CD8-positive, alpha-beta memory T cell (primary cell): ENCODE measurements at regions not wholly inside any gene's neighbourhood (a gene's known extent, or its start where the extent isn't known, plus 50 kb on each side); places are given as distances from the start of the nearest gene placed in this dataset.
A peak's percentile ranks its signal among the peaks of the same experiment; 100 is the strongest.
"Not testable (repeated sequence)": the region's sequence is repeated elsewhere in the genome, so short reads cannot be mapped to it uniquely, and the experiment has no call there.

Experiments used
- CTCF ChIA-PET: fragments of 350-600 bp; sonication (Branson Sonifier 250); formaldehyde crosslinking; loops from one replicate; lab custom pipeline; 2021; ENCODE audit warnings: antibody characterized with exemption; lab: Charles Lee
- POLR2A ChIA-PET: fragments of 350-600 bp; sonication (Branson Sonifier 250); formaldehyde crosslinking; loops from one replicate; lab custom pipeline; 2021; ENCODE audit warnings: antibody characterized with exemption; lab: Charles Lee
- DNase-seq, 5 donors: peaks; one replicate each; pipeline versions ENCODE4 v3.0.0 to v3.0.0-alpha.2; 2020 to 2022; ENCODE audit warnings: mixed read lengths in 1 of 5
- H3K27ac ChIP-seq: one replicate; pipeline ENCODE4 v1.7.0; 2013; ENCODE audit warnings: low read depth, mild to moderate bottlenecking, low read length, moderate library complexity
- H3K27me3 ChIP-seq: 2 replicates; pipeline ENCODE4 v1.7.0; 2013; ENCODE audit warnings: low read length, mild to moderate bottlenecking; ENCODE audit not compliant: insufficient read depth, poor library complexity, severe bottlenecking
- H3K36me3 ChIP-seq: 2 replicates; pipeline ENCODE4 v1.7.0; 2013; ENCODE audit warnings: mild to moderate bottlenecking, low read length, moderate library complexity; ENCODE audit not compliant: insufficient read depth
- H3K4me1 ChIP-seq: 2 replicates; pipeline ENCODE4 v1.7.0; 2013; ENCODE audit warnings: mild to moderate bottlenecking, low read length, moderate library complexity; ENCODE audit not compliant: insufficient read depth
- H3K4me3 ChIP-seq: 2 replicates; pipeline ENCODE4 v1.7.0; 2013; ENCODE audit warnings: mild to moderate bottlenecking, low read length
- H3K9me3 ChIP-seq: 2 replicates; pipeline ENCODE4 v1.7.0; 2013; ENCODE audit warnings: mild to moderate bottlenecking, low read length
- H3K27ac Mint-ChIP-seq, 8 donors: one replicate each; pipeline ENCODE4 v1.8.0; 2020 to 2021; ENCODE audit warnings: mixed read lengths in 8 of 8, mild to moderate bottlenecking in 6 of 8, inconsistent platforms in 3 of 8, moderate library complexity in 3 of 8
- H3K27me3 Mint-ChIP-seq, 2 donors: one replicate each; pipeline ENCODE4 v1.8.0; 2020 to 2021; ENCODE audit warnings: mixed read lengths in 2 of 2, mild to moderate bottlenecking in 1 of 2, moderate library complexity in 1 of 2
- H3K36me3 Mint-ChIP-seq, 3 donors: one replicate each; pipeline ENCODE4 v1.8.0; 2020 to 2021; ENCODE audit warnings: mixed read lengths in 3 of 3, inconsistent platforms in 1 of 3, mild to moderate bottlenecking in 1 of 3
- H3K4me1 Mint-ChIP-seq, 3 donors: one replicate each; pipeline ENCODE4 v1.8.0; 2020 to 2021; ENCODE audit warnings: mixed read lengths in 3 of 3, inconsistent platforms in 1 of 3, mild to moderate bottlenecking in 1 of 3
- H3K4me3 Mint-ChIP-seq, 7 donors: one replicate each; pipeline ENCODE4 v1.8.0; 2020 to 2021; ENCODE audit warnings: mixed read lengths in 7 of 7, mild to moderate bottlenecking in 6 of 7, moderate library complexity in 4 of 7, inconsistent platforms in 2 of 7
- H3K9me3 Mint-ChIP-seq, 5 donors: one replicate each; pipeline ENCODE4 v1.8.0; 2020 to 2022; ENCODE audit warnings: mixed read lengths in 5 of 5, mild to moderate bottlenecking in 3 of 5, moderate library complexity in 2 of 5, inconsistent platforms in 1 of 5

DNA sequence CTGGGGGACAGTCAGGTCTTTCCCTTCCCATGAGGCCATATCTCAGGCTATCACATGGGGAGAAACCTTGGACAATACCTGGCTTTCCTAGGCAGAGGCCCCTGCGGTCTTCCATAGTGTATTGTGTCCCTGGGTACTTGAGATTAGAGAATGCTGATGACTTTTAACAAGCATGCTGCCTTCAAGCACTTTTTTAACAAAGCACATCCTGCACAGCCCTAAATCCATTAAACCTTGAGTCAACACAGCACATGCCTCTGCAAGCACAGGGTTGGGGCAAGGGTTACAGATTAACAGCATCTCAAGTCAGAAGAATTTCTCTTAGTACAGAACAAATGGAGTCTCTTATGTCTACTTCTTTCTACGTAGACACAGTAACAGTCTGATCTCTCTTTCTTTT lies 545.2 kb upstream of the NR2F2 start:
- peaks cover 2 to 51% (median 7%) of the 10 kb centered on the region in 3 donors for H3K36me3 Mint-ChIP-seq
- H3K27ac ChIP-seq, H3K27me3 Mint-ChIP-seq, H3K4me3 Mint-ChIP-seq, H3K4me1 ChIP-seq, H3K27me3 ChIP-seq, H3K4me3 ChIP-seq, CTCF ChIA-PET, H3K4me1 Mint-ChIP-seq, POLR2A ChIA-PET, DNase-seq, H3K36me3 ChIP-seq, H3K27ac Mint-ChIP-seq: not testable (repeated sequence)
- H3K9me3 ChIP-seq: peaks cover 20% of the 10 kb centered on the region
- H3K9me3 Mint-ChIP-seq: peaks cover 43 to 54% (median 51%) of the 10 kb centered on the region in 5 donors

DNA sequence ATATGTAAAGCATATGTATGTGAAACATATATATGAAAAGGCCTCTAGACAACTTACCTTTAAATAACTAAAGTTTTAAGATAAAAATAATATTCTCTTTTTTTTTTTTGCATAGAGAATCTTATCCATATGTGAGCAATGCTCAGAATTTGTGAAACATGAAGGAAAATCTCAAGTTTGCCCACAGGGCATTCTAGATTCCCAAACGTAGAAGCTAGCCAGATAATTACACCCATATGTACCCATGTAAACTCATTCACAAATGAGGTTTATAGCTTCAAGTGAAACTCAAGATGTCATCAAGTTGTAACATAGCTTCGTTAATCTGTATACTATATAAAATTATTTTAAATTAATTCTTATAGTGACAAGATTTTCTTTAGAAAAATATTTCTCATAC lies 537.3 kb upstream of the NR2F2 start:
- H3K9me3 ChIP-seq: no peaks in the 10 kb centered on the region
- H3K4me1 ChIP-seq: no peaks in the 10 kb centered on the region
- POLR2A ChIA-PET: no interaction called here
- Mint-ChIP-seq H3K36me3 (no peaks in the 10 kb centered on the region), H3K4me3 (no peak overlapping the region), H3K27ac (no peak overlapping the region), H3K9me3 (peaks cover 0 to 2% (median 0%) of the 10 kb centered on the region in 5 donors), H3K4me1 (no peaks in the 10 kb centered on the region), H3K27me3 (peaks cover 0 to 1% of the 10 kb centered on the region in 2 donors)
- no peak overlapping the region for H3K4me3 ChIP-seq
- CTCF ChIA-PET: no interaction called here
- no peaks in the 10 kb centered on the region for H3K27me3 ChIP-seq
- H3K36me3 ChIP-seq: no peaks in the 10 kb centered on the region
- no peak overlapping the region for H3K27ac ChIP-seq
- no peak for DNase-seq

DNA sequence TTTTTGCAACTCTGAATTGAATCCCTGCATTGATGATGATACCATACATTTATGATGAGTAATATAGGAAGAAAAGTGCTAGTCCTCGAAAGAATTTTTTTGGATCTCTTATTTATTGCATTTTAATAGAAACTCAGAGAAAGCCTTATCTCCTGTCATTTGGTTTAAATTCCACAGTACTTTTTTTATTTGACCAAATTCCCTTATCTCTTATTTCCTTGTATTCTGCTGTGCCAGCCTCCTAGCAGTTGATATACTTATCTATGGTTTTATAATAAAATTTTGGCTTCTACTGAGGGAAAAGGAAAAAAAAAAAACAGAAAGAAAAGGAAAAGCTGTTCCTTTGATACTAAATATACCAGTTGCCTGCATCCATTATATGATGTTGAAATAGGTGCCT lies 535.1 kb upstream of the NR2F2 start:
- H3K4me1 ChIP-seq: no peaks in the 10 kb centered on the region
- H3K9me3 ChIP-seq: no peaks in the 10 kb centered on the region
- H3K27me3 ChIP-seq: no peaks in the 10 kb centered on the region
- CTCF ChIA-PET: no interaction called here
- Mint-ChIP-seq H3K9me3 (no peaks in the 10 kb centered on the region), H3K4me3 (no peak overlapping the region), H3K27ac (no peak overlapping the region), H3K36me3 (no peaks in the 10 kb centered on the region), H3K4me1 (no peaks in the 10 kb centered on the region), H3K27me3 (no peaks in the 10 kb centered on the region)
- no peak overlapping the region for H3K27ac ChIP-seq
- no peaks in the 10 kb centered on the region for H3K36me3 ChIP-seq
- DNase-seq: no peak
- H3K4me3 ChIP-seq: no peak overlapping the region
- POLR2A ChIA-PET: no interaction called here

DNA sequence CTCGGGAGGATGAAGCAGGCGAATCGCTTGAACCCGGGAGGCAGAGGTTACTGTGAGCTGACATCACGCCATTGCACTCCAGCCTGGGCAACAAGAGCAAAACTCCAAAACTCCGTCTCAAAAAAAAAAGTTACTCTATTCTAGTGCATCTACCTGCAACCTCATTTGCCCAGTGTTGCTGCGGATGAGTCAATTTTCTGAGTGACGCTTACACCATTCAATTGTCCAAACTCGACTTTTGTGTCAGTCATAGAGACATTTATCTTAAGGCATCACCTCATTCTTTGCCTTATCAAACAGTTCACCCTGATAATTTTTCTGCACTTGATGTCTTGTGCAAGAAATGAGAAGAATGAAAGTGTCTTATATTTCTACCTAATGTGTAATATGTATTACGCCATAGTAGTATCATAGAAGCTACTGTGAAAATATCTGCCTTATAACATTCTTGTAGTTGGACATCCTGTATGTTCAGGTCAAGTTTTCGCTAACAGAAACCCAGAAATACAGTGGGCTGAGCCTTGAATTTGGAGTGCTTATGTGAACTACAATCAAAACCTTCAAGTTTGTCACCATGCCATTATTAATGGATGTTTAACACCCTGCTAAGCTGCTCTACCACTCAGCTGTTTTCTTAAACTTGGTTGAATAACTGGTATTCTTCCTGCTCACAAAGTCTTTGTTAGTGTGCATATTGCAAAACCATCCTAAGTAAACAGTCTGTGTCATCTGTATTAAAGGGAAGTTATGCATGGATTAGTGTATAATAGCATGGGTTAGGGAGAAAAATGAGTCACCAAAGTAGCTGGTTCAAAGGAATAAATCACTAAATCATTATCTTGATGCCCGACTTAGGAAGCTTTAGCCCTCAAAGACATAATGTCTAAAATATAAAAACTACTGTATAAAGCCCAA lies 531.0 kb upstream of the NR2F2 start:
- Mint-ChIP-seq H3K9me3 (peaks cover 0 to 2% (median 0%) of the 10 kb centered on the region in 5 donors), H3K4me1 (peaks cover 3 to 19% (median 5%) of the 10 kb centered on the region in 3 donors), H3K36me3 (no peaks in the 10 kb centered on the region), H3K4me3 (no peak overlapping the region), H3K27ac (no peak overlapping the region), H3K27me3 (no peaks in the 10 kb centered on the region)
- Histone ChIP-seq H3K27me3 (no peaks in the 10 kb centered on the region), H3K36me3 (no peaks in the 10 kb centered on the region), H3K4me3 (no peak overlapping the region), H3K9me3 (no peaks in the 10 kb centered on the region), H3K27ac (no peak overlapping the region), H3K4me1 (peaks cover 6% of the 10 kb centered on the region)
- DNase-seq: no peak
- POLR2A ChIA-PET: no interaction called here
- CTCF ChIA-PET: no interaction called here

DNA sequence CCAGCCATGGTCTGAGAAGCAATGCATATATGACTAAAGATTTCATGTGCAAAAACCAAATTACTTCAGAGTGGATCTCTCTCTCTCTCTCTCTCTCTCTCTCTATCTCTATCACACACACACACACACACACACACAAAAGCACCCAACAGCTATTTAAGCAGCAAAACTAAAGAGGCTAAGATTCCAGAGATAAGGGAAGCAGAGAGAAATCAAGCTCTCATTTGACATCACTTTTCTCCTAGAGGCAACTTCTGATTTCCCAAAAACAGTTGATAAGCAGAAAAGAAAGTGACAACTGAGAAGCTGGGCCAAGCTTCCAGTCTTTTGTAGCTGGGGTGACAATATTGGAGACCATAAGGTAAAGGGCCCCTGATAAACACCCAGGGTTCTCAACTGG lies 526.0 kb upstream of the NR2F2 start:
- H3K27ac Mint-ChIP-seq: peak overlapping the region in 3 of 8 donors; percentile 43 to 82 (median 81)
- peaks cover 6% of the 10 kb centered on the region for H3K4me1 ChIP-seq
- no peaks in the 10 kb centered on the region for H3K36me3 ChIP-seq
- no peak for DNase-seq
- H3K27me3 Mint-ChIP-seq: no peaks in the 10 kb centered on the region
- H3K4me3 Mint-ChIP-seq: no peak overlapping the region
- peaks cover 0 to 8% (median 5%) of the 10 kb centered on the region in 5 donors for H3K9me3 Mint-ChIP-seq
- ChIA-PET CTCF (no interaction called here), POLR2A (no interaction called here)
- no peak overlapping the region for H3K4me3 ChIP-seq
- no peaks in the 10 kb centered on the region for H3K27me3 ChIP-seq
- H3K27ac ChIP-seq: no peak overlapping the region
- peaks cover 3 to 19% (median 5%) of the 10 kb centered on the region in 3 donors for H3K4me1 Mint-ChIP-seq
- H3K9me3 ChIP-seq: no peaks in the 10 kb centered on the region
- H3K36me3 Mint-ChIP-seq: peaks cover 0 to 6% (median 0%) of the 10 kb centered on the region in 3 donors

DNA sequence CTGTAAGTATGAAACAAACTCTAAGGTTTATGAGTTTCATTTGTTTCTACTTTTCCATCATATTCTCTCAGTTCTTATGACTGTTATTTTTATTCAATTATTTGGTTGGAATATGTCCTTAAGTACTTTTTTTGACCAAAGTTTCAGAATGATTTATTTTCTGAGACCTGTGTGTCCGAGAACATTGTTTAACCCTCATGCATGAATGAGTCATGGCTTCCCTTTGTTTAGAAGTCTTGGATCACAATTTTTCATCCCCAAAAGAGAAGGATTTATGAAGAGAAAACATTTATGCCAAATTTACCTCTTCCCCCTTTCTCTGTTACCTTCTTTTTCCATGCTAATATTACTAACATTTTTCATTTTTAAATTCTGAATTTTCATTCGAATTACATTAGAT lies 518.0 kb upstream of the NR2F2 start:
- Histone ChIP-seq H3K4me3 (no peak overlapping the region), H3K4me1 (no peaks in the 10 kb centered on the region), H3K27me3 (no peaks in the 10 kb centered on the region), H3K9me3 (no peaks in the 10 kb centered on the region), H3K36me3 (no peaks in the 10 kb centered on the region), H3K27ac (no peak overlapping the region)
- no peaks in the 10 kb centered on the region for H3K4me1 Mint-ChIP-seq
- H3K4me3 Mint-ChIP-seq: no peak overlapping the region
- POLR2A ChIA-PET: no interaction called here
- peaks cover 0 to 6% of the 10 kb centered on the region in 2 donors for H3K27me3 Mint-ChIP-seq
- no peak for DNase-seq
- CTCF ChIA-PET: no interaction called here
- H3K9me3 Mint-ChIP-seq: peaks cover 0 to 2% (median 0%) of the 10 kb centered on the region in 5 donors
- H3K36me3 Mint-ChIP-seq: no peaks in the 10 kb centered on the region
- no peak overlapping the region for H3K27ac Mint-ChIP-seq

DNA sequence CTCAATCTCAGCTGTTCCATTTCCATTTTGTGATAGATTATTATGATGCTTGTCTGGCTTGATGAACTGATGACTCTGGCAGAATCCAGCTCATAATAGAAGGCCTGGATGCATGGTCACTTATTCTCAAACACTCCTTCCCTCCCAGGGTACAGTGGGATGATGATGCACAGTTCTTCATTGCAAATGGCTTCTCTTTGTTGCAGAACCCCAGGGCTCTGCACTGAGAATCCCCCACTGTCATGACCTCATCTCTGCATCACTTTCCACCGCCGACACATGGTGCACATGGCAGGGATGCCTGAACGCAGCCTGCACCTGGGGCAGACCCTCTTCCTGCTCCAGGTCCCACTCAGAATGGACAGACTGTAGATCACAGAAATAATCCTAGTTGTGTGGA lies 515.6 kb upstream of the NR2F2 start:
- no peaks in the 10 kb centered on the region for H3K27me3 ChIP-seq

DNA sequence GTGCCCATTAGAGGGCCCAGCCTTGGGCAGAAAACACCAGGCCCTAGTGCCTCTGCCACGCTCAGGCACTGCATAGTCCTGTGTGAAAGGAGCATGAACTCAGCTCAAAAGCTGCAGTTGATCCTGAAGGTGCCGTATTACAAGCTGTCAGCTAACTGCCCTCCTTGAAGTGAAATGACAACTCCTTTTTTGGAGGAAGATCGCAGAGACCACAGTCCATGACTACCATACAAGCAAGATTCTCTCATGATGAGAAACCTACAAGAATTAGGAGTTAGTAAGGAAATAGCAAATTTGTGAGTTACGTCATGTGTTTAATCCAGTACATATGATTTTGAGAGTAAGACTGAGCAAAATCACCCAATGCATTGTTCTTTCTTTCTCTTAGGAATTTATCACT lies 513.9 kb upstream of the NR2F2 start:
- Histone ChIP-seq H3K4me1 (no peaks in the 10 kb centered on the region), H3K36me3 (no peaks in the 10 kb centered on the region), H3K27me3 (no peaks in the 10 kb centered on the region), H3K9me3 (no peaks in the 10 kb centered on the region), H3K27ac (no peak overlapping the region), H3K4me3 (no peak overlapping the region)
- peaks cover 0 to 2% (median 0%) of the 10 kb centered on the region in 5 donors for H3K9me3 Mint-ChIP-seq
- ChIA-PET CTCF (no interaction called here), POLR2A (no interaction called here)
- H3K27me3 Mint-ChIP-seq: peaks cover 0 to 6% of the 10 kb centered on the region in 2 donors
- H3K4me3 Mint-ChIP-seq: no peak overlapping the region
- H3K27ac Mint-ChIP-seq: no peak overlapping the region
- H3K4me1 Mint-ChIP-seq: no peaks in the 10 kb centered on the region
- DNase-seq: no peak
- H3K36me3 Mint-ChIP-seq: no peaks in the 10 kb centered on the region

More for the DNA sequence above, 515.6 kb upstream of the NR2F2 start:
- Histone ChIP-seq H3K9me3 (no peaks in the 10 kb centered on the region), H3K27ac (no peak overlapping the region), H3K4me1 (no peaks in the 10 kb centered on the region), H3K4me3 (no peak overlapping the region), H3K36me3 (no peaks in the 10 kb centered on the region)
- H3K4me3 Mint-ChIP-seq: no peak overlapping the region
- H3K27ac Mint-ChIP-seq: no peak overlapping the region
- H3K36me3 Mint-ChIP-seq: no peaks in the 10 kb centered on the region
- no peaks in the 10 kb centered on the region for H3K4me1 Mint-ChIP-seq
- H3K9me3 Mint-ChIP-seq: peaks cover 0 to 2% (median 0%) of the 10 kb centered on the region in 5 donors
- ChIA-PET POLR2A (no interaction called here), CTCF (no interaction called here)
- DNase-seq: peak in 1 of 5 donors; percentile 35
- peaks cover 0 to 6% of the 10 kb centered on the region in 2 donors for H3K27me3 Mint-ChIP-seq
